Kidney epithelial cell (primary cell): ENCODE measurements at regions not wholly inside any gene's neighbourhood (a gene's known extent, or its start where the extent isn't known, plus 50 kb on each side); places are given as distances from the start of the nearest gene placed in this dataset.

Experiments used
- DNase-seq: peaks from one replicate; pipeline ENCODE4 v3.0.0-alpha.2; 2010; ENCODE audit warnings: low read depth
- H3K27me3 ChIP-seq: 2 replicates; pipeline ENCODE4 v1.6.0; 2011; ENCODE audit warnings: low read length; ENCODE audit not compliant: control insufficient read depth, insufficient read depth
- H3K36me3 ChIP-seq: 2 replicates; pipeline ENCODE4 v1.5.1; 2011; ENCODE audit warnings: low read length; ENCODE audit not compliant: control insufficient read depth, insufficient read depth
- H3K4me3 ChIP-seq: 2 replicates; pipeline ENCODE4 v1.5.1; 2011; ENCODE audit warnings: low read depth, mild to moderate bottlenecking, control low read depth, low read length
- CTCF ChIP-seq: IDR thresholded peaks from 2 replicates; pipeline ENCODE4 v1.5.1; 2011; ENCODE audit warnings: mild to moderate bottlenecking, moderate library complexity, low read length, control low read depth, inconsistent platforms; ENCODE audit not compliant: insufficient read depth, poor library complexity, severe bottlenecking

- Histone ChIP-seq H3K27me3 (no peaks in the 10 kb centered on the region), H3K4me3 (no peak overlapping the region), H3K36me3 (no peaks in the 10 kb centered on the region)
- no peak for DNase-seq
- TF ChIP-seq CTCF = no peak
These were observed 736.2 kb upstream of the CHD1 start for GRCh38 chr5:99664972-99665371.

DNA sequence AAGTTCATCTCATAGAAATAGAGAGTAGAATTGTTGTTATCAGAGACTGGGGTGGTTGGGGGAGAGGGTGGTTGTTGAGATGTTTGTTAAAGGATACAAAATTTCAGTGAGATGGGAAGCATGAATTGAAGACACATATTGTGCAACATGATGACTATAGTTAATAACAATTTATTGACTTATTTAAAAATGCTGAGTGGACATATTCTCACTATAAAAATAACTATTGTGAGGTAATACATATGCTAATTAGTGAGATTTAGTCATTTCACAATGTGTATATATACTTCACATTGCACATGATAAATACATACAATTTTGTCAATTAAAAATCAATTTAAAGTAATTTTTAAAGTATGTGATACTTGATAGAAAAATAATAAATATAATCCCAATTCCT is 722.5 kb upstream of the CHD1 start:
- no peak overlapping the region for H3K4me3 ChIP-seq
- DNase-seq = no peak
- no peaks in the 10 kb centered on the region for H3K27me3 ChIP-seq
- no peak for TF ChIP-seq CTCF
- no peaks in the 10 kb centered on the region for H3K36me3 ChIP-seq

- Histone ChIP-seq H3K4me3 (no peak overlapping the region), H3K36me3 (no peaks in the 10 kb centered on the region), H3K27me3 (no peaks in the 10 kb centered on the region)
- DNase-seq = no peak
- TF ChIP-seq CTCF = no peak
These were observed 717.3 kb upstream of the CHD1 start for GRCh38 chr5:99646011-99646647.

DNA sequence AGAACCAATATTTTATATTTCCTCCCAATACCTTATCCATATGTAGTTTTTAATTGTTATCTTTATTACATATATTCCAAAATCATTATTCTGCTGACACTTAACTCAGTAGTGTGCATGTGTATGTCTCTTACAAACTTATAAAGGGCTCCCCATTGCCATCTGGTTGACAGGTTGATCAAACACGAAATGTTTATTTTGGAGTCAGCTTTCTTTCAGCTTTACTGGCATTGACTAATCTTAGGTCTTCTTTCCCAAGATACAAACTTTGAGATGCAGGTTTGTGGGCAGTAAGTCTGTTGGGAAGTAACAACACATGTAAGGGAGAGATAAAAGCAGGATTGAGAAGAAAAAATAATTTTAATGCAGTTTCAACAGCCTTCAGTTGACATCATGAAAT is 716.0 kb upstream of the CHD1 start:
- TF ChIP-seq CTCF = no peak
- no peak overlapping the region for H3K4me3 ChIP-seq
- no peaks in the 10 kb centered on the region for H3K27me3 ChIP-seq
- DNase-seq = no peak
- no peaks in the 10 kb centered on the region for H3K36me3 ChIP-seq

- Histone ChIP-seq H3K36me3 (no peaks in the 10 kb centered on the region), H3K4me3 (no peak overlapping the region), H3K27me3 (no peaks in the 10 kb centered on the region)
- no peak for TF ChIP-seq CTCF
- DNase-seq = no peak
These were observed 711.8 kb upstream of the CHD1 start for GRCh38 chr5:99640646-99641045.

DNA sequence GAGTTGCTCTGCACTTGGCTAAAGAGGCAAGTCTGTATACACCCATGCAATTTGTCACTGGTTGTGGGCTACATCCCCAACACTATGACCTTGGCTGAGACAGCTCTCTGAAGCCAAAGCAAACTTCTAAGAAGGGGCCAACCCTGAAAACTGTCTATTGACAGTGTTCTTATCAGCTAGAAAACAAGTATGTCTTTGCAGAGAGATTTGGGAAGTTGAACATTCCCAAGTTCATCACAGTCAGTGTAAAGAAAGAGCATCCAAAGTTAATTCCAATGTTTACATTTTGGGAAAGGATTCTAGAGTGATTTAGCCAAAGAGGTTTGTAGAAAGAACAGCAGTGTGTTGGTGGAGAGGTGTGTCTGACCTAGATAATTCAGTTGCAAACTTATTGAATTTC is 711.1 kb upstream of the CHD1 start:
- no peaks in the 10 kb centered on the region for H3K27me3 ChIP-seq
- no peak for TF ChIP-seq CTCF
- no peak for DNase-seq
- no peaks in the 10 kb centered on the region for H3K36me3 ChIP-seq
- no peak overlapping the region for H3K4me3 ChIP-seq
